Pancreas (tissue), 10 donors: ENCODE measurements at regions not wholly inside any gene's neighbourhood (a gene's known extent, or its start where the extent isn't known, plus 50 kb on each side); places are given as distances from the start of the nearest gene placed in this dataset.
A peak's percentile ranks its signal among the peaks of the same experiment; 100 is the strongest.

ENCODE experiments used
- ATAC-seq, 4 donors: fragments of 200-7000 bp; cut with Tn5 transposase; one replicate each; pipeline versions ENCODE4 v1.8.0 to v1.9.1; 2020; ENCODE audit warnings: mild to moderate bottlenecking in 4 of 4, moderate library complexity in 4 of 4
- DNase-seq, 6 donors: peaks; one replicate each; pipeline ENCODE4 v3.0.0-alpha.2; 2020
- FAIRE-seq: peaks from 2 replicates; lab custom pipeline; 2012; peaks lifted over from hg19 to GRCh38; lab: Jason Lieb, UNC
- H3K27ac ChIP-seq, 4 donors: fragments of 200-600 bp; sonication (generic); 1 replicate in 3 of 4; 2 replicates in 1 of 4; pipeline versions ENCODE4 v1.5.0 to v1.8.0; 2020
- H3K27me3 ChIP-seq, 4 donors: fragments of 200-600 bp; one replicate each; pipeline ENCODE4 v1.8.0; 2021
- H3K36me3 ChIP-seq, 3 donors: fragments of 200-600 bp; sonication (generic) in 1 of 3; one replicate each; pipeline versions ENCODE4 v1.5.0 to v1.8.0; 2020 to 2021
- H3K4me1 ChIP-seq, 3 donors: fragments of 200-600 bp; one replicate each; pipeline ENCODE4 v1.8.0; 2021
- H3K4me3 ChIP-seq, 4 donors: fragments of 200-600 bp; sonication (generic) in 2 of 4; one replicate each; pipeline versions ENCODE4 v1.5.0 to v1.8.0; 2020 to 2021
- H3K9me3 ChIP-seq, 4 donors: fragments of 200-600 bp; one replicate each; pipeline ENCODE4 v1.8.0; 2021
- WGBS, 2 donors: extraction: QIAGEN DNeasy Blood & Tissue Kit; methylation state at CpG; one replicate each; pipeline ENCODE4 v1.1.7; 2013; 5-methylcytosine and 5-hydroxymethylcytosine counted together
- intact Hi-C, 3 donors: fragments of 100-400 bp; cut with DNase I; formaldehyde crosslinking; loops; one replicate each; pipeline versions ENCODE4 v1.11.1 to v1.14.2; 2022
- TF ChIP-seq, protein P1 (sequence below), 4 donors: fragments of 200-600 bp; sonication (generic) in 3 of 4; IDR thresholded peaks; one replicate each; pipeline versions ENCODE4 v1.5.0 to v1.8.0; 2021; ENCODE audit warnings: antibody characterized with exemption in 4 of 4
- donor health status: healthy with polysubstance abuse.
- donor health status: DM: no; HTN: no; CAD: no; lungs with moderate emphysema.
- donor health status: DM: no; HTN: no; CAD: no.
- donor health status: control.
- donor health status: control.
- donor health status: Bipolar disorder and iron deficiency.
- donor health status: DM: yes; HTN: yes; CAD: no.
- donor health status: DM: no; HTN: no; CAD: no.
- donor health status: DM: no; HTN: no; CAD: no.
- donor health status: DM: yes; HTN: yes; CAD: no.

DNA sequence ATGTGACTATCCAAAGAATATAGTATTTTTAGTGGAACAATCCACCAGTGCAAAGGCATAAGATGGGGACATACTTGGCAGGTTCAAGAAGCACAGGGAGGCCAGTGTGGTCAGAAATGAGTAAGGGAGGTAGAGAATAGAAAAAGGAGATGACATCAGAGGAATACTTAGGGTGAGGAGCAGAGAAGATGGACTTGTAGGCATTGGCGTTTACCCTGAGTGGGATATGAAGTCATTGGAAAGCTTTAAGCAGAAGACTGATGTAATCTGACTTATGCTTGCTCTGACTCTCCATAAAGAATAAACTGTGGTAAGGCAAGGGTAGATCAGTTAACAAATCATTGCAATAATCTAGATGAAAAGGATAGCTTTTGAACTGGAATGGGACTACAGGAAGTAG lies 228.7 kb downstream of the GJA1 start:
- 71 to 82% methylated on average over 1 of the region's 1 CpG for WGBS, 2 donors
- TF ChIP-seq, protein P1, sequence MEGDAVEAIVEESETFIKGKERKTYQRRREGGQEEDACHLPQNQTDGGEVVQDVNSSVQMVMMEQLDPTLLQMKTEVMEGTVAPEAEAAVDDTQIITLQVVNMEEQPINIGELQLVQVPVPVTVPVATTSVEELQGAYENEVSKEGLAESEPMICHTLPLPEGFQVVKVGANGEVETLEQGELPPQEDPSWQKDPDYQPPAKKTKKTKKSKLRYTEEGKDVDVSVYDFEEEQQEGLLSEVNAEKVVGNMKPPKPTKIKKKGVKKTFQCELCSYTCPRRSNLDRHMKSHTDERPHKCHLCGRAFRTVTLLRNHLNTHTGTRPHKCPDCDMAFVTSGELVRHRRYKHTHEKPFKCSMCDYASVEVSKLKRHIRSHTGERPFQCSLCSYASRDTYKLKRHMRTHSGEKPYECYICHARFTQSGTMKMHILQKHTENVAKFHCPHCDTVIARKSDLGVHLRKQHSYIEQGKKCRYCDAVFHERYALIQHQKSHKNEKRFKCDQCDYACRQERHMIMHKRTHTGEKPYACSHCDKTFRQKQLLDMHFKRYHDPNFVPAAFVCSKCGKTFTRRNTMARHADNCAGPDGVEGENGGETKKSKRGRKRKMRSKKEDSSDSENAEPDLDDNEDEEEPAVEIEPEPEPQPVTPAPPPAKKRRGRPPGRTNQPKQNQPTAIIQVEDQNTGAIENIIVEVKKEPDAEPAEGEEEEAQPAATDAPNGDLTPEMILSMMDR (IDR thresholded peaks at IDR 0.05) = no peak
- H3K36me3 ChIP-seq = no peaks in the 10 kb centered on the region
- ATAC-seq = no peak
- H3K4me3 ChIP-seq = no peak overlapping the region
- no peaks in the 10 kb centered on the region for H3K9me3 ChIP-seq
- no peak for DNase-seq
- H3K4me1 ChIP-seq = no peaks in the 10 kb centered on the region
- intact Hi-C loops = no loop called here
- no peak for FAIRE-seq
- H3K27me3 ChIP-seq = no peaks in the 10 kb centered on the region
- H3K27ac ChIP-seq = no peak overlapping the region

GRCh38 chr6:121666814-121667213 lies 231.4 kb downstream of the GJA1 start:
- Histone ChIP-seq H3K36me3 (no peaks in the 10 kb centered on the region), H3K4me3 (no peak overlapping the region), H3K27ac (no peak overlapping the region), H3K27me3 (no peaks in the 10 kb centered on the region), H3K9me3 (no peaks in the 10 kb centered on the region), H3K4me1 (no peaks in the 10 kb centered on the region)
- intact Hi-C loops = no loop called here
- 63 to 69% methylated on average over 4 of the region's 4 CpGs for WGBS, 2 donors
- no peak for DNase-seq
- TF ChIP-seq, protein P1 (IDR thresholded peaks at IDR 0.05) = no peak
- FAIRE-seq = no peak
- ATAC-seq = peak in 2 of 4 donors; percentile 50 to 69

- TF ChIP-seq, protein P1 (IDR thresholded peaks at IDR 0.05) = no peak
- WGBS, 2 donors = 72 to 87% methylated on average over 3 of the region's 3 CpGs
Observed at GRCh38 chr6:121668259-121668658, 232.8 kb downstream of the GJA1 start.

GRCh38 chr6:121670511-121670910 lies 235.1 kb downstream of the GJA1 start:
- TF ChIP-seq, protein P1 (IDR thresholded peaks at IDR 0.05) = no peak
- WGBS, 2 donors = 77 to 92% methylated on average over 2 of the region's 2 CpGs
- no peak for ATAC-seq
- no peak overlapping the region for H3K27ac ChIP-seq
- no peaks in the 10 kb centered on the region for H3K27me3 ChIP-seq
- intact Hi-C loops = no loop called here
- no peak overlapping the region for H3K4me3 ChIP-seq
- no peak for FAIRE-seq
- H3K9me3 ChIP-seq = no peaks in the 10 kb centered on the region
- no peaks in the 10 kb centered on the region for H3K4me1 ChIP-seq
- no peaks in the 10 kb centered on the region for H3K36me3 ChIP-seq
- no peak for DNase-seq

More at GRCh38 chr6:121668259-121668658, 232.8 kb downstream of the GJA1 start:
- no peak for FAIRE-seq
- intact Hi-C loops = no loop called here
- ATAC-seq = peak in 1 of 4 donors; percentile 44
- no peak for DNase-seq
- Histone ChIP-seq H3K27ac (no peak overlapping the region), H3K4me3 (no peak overlapping the region), H3K4me1 (no peaks in the 10 kb centered on the region), H3K9me3 (no peaks in the 10 kb centered on the region), H3K36me3 (no peaks in the 10 kb centered on the region), H3K27me3 (no peaks in the 10 kb centered on the region)

DNA sequence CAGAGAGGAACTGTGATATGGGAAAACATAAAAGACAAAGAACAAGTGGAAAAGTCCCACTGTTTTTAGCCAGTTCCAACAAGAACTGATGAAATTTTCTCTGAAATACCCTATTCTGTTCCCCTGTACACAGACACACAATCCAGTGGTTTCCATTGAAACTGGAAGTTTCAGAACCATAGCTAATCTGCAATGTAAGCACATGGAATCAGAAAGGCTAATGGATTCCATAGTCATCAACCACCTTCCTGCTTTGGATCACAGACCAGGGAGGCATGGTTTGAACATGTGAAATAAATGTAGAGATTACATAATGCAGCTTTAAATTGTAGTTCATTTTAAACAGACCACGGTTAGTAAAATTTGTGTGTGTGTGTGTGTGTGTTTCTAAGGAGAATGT lies 242.1 kb downstream of the GJA1 start:
- ATAC-seq (no peak), DNase-seq (no peak), FAIRE-seq (no peak)
- Histone ChIP-seq H3K9me3 (no peaks in the 10 kb centered on the region), H3K36me3 (no peaks in the 10 kb centered on the region), H3K4me1 (no peaks in the 10 kb centered on the region), H3K27ac (no peak overlapping the region), H3K27me3 (no peaks in the 10 kb centered on the region), H3K4me3 (no peak overlapping the region)
- TF ChIP-seq, protein P1 (IDR thresholded peaks at IDR 0.05) = no peak
- intact Hi-C loops = no loop called here
- 77 to 90% methylated on average over 1 of the region's 1 CpG for WGBS, 2 donors
